ENCODE measurements at regions not wholly inside any gene's neighbourhood (a gene's known extent, or its start where the extent isn't known, plus 50 kb on each side); places are given as distances from the start of the nearest gene placed in this dataset.

DNA sequence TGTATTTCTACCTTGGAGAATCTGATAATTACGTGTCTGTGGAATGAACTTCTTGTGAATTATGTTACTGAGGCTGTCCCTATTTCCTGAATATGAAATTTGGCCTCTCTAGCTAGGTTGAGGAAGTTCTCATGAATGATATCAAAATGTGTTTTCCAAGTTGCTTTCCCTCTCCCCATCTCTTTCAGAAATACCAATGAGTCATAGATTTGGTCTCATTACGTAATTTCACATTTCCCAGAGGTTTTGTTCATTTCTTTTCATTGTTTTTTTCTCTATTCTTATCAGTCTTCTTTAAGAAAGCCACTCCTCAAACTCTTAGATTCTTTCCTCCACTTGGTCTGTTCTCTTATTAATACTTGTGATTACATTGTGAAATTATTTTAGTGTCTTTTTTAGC lies 923.8 kb upstream of the CDH9 start:
- TF ChIP-seq, protein P1, sequence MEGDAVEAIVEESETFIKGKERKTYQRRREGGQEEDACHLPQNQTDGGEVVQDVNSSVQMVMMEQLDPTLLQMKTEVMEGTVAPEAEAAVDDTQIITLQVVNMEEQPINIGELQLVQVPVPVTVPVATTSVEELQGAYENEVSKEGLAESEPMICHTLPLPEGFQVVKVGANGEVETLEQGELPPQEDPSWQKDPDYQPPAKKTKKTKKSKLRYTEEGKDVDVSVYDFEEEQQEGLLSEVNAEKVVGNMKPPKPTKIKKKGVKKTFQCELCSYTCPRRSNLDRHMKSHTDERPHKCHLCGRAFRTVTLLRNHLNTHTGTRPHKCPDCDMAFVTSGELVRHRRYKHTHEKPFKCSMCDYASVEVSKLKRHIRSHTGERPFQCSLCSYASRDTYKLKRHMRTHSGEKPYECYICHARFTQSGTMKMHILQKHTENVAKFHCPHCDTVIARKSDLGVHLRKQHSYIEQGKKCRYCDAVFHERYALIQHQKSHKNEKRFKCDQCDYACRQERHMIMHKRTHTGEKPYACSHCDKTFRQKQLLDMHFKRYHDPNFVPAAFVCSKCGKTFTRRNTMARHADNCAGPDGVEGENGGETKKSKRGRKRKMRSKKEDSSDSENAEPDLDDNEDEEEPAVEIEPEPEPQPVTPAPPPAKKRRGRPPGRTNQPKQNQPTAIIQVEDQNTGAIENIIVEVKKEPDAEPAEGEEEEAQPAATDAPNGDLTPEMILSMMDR (IDR thresholded peaks at IDR 0.05; ENCODE audit: borderline replicate concordance, extremely low read depth, low read length, poor library complexity, severe bottlenecking), result no peak
- TF ChIP-seq EZH2 (IDR thresholded peaks at IDR 0.05; ENCODE audit: borderline replicate concordance, low read depth, low read length, severe bottlenecking), result no peak

Data from DND-41 (cell line).